Memory B cell (primary cell): ENCODE measurements at regions not wholly inside any gene's neighbourhood (a gene's known extent, or its start where the extent isn't known, plus 50 kb on each side); places are given as distances from the start of the nearest gene placed in this dataset.

Experiments
- ATAC-seq: fragments of 150-1000 bp; cut with Tn5 transposase; 2 replicates; pipeline ENCODE4 v1.10.0; 2021; ENCODE audit warnings: low read depth, mild to moderate bottlenecking, moderate library complexity
- DNase-seq, 2 donors: peaks; one replicate each; pipeline ENCODE4 v3.0.0; 2022; ENCODE audit warnings: low spot score in 2 of 2
- H3K27ac Mint-ChIP-seq: one replicate; pipeline ENCODE4 v1.8.0; 2022; ENCODE audit warnings: mild to moderate bottlenecking, moderate library complexity, mixed read lengths
- H3K27me3 Mint-ChIP-seq: one replicate; pipeline ENCODE4 v1.8.0; 2022; ENCODE audit warnings: mixed read lengths
- H3K36me3 Mint-ChIP-seq: one replicate; pipeline ENCODE4 v1.8.0; 2022; ENCODE audit warnings: mild to moderate bottlenecking, mixed read lengths
- H3K4me1 Mint-ChIP-seq: one replicate; pipeline ENCODE4 v1.8.0; 2022; ENCODE audit warnings: mixed read lengths
- H3K4me3 Mint-ChIP-seq: one replicate; pipeline ENCODE4 v1.8.0; 2022; ENCODE audit warnings: mild to moderate bottlenecking, moderate library complexity, mixed read lengths
- H3K9me3 Mint-ChIP-seq: one replicate; pipeline ENCODE4 v1.8.0; 2022; ENCODE audit warnings: mixed read lengths

DNA sequence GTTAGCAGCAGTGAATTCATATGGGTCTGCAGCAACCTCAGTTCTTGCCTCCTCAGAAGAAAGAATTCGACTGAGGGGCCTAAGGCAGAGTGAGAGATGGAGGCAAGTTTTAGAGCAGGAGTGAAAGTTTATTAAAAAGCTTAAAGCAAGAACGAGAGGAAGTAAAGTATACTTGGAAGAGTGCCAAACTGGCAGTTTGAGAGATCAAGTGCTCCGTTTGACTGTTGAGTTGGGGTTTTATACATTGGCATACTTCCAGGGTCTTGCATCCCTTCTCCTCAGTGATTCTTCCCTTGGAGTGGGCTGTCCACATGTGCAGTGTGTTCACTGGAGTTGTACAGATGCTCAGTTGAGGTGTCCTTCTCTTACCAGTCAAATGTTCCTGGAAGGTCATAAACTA is 203.6 kb downstream of the SPATA31D1 start:
- ATAC-seq (no peak), DNase-seq (no peak)
- Mint-ChIP-seq H3K36me3 (peaks cover 10% of the 10 kb centered on the region), H3K9me3 (peaks cover 7% of the 10 kb centered on the region), H3K27me3 (no peaks in the 10 kb centered on the region), H3K4me1 (peaks cover 8% of the 10 kb centered on the region), H3K27ac (no peak overlapping the region), H3K4me3 (no peak overlapping the region)

DNA sequence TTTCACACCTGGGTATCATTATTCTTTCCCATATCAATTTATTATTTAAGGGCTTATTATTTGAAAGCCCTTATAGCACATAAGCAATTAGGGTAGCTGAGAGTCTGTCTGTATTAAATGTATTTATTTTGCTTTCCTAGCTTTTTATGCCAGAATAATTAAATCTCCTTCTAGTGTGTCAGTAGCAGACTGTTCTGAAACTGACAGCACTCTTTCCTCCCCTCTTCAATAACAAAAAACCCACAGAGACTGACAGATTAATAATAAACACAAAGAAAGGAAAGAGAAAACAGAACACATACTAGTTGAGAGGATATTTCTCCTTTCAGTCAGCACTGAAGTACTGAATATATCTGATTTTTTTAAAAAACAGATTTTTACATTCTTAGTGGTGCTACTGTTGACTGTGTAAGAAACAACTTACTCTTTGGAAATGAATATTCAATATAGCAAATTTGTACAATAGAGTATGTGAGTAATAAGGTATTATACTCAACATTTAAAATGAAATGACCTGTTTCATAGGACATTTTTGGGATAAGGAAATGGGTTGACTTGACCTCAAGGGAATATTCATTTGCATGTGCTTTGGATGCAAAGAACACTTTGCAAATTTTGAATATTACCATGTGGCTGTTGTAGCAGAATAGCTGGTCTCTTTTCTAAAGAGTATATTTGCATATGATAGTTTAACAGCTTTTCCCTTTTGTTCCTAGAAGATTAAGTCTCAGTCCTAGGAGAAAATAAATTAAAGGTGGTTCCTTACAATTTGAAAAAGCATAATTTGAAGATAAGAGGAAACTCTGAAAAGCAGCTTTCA is 208.3 kb downstream of the SPATA31D1 start:
- DNase-seq (no peak), ATAC-seq (no peak)

DNA sequence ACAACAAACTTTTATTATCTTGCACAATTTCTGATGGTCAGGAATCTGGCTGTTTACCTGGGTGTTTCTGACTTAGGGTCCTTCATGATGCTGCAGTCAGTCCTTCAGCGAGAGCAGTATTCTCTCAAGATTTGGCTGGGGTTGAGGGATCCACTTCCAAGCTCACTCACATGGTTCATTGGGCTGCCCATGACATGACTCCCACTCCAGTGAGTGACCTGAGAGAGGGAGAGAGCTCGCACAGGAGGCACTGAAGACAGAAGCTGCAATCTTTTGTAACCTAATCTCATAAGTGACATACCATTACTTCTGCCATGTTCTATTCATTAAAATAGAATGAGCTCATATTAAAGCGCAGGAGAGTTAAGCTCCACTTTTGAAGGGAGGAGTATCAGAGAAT is 212.6 kb downstream of the SPATA31D1 start:
- ATAC-seq (no peak), DNase-seq (no peak)
- H3K36me3 Mint-ChIP-seq, result no peaks in the 10 kb centered on the region
- no peaks in the 10 kb centered on the region for H3K27me3 Mint-ChIP-seq
- H3K9me3 Mint-ChIP-seq, result no peaks in the 10 kb centered on the region
- no peak overlapping the region for H3K4me3 Mint-ChIP-seq
- H3K27ac Mint-ChIP-seq, result no peak overlapping the region
- peaks cover 5% of the 10 kb centered on the region for H3K4me1 Mint-ChIP-seq

More for the DNA sequence above, 208.3 kb downstream of the SPATA31D1 start:
- peaks cover 7% of the 10 kb centered on the region for H3K9me3 Mint-ChIP-seq
- H3K36me3 Mint-ChIP-seq, result peaks cover 10% of the 10 kb centered on the region
- H3K4me3 Mint-ChIP-seq, result no peak overlapping the region
- H3K4me1 Mint-ChIP-seq, result peaks cover 3% of the 10 kb centered on the region
- no peak overlapping the region for H3K27ac Mint-ChIP-seq
- no peaks in the 10 kb centered on the region for H3K27me3 Mint-ChIP-seq

DNA sequence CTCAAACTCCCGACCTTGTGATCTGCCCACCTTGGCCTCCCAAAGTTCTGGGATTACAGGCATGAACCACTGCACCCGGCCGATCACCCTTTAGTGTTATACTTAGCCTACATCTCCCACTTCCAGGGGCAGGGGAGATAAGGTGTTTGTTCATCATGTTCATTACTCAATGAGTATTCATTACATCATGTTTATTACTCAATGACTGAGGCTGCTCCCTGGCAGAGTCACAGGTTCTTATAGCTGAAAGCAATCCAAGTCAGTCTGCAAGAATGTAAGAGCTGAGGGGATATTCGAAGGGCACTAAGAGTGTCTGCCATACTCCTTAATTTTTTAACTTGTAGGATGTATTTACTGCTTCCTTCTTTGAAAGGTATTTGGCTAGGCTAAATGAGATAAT is 214.2 kb downstream of the SPATA31D1 start:
- Mint-ChIP-seq H3K9me3 (no peaks in the 10 kb centered on the region), H3K27ac (no peak overlapping the region), H3K36me3 (no peaks in the 10 kb centered on the region), H3K4me1 (peaks cover 2% of the 10 kb centered on the region), H3K27me3 (no peaks in the 10 kb centered on the region), H3K4me3 (no peak overlapping the region)
- DNase-seq (no peak), ATAC-seq (no peak)

DNA sequence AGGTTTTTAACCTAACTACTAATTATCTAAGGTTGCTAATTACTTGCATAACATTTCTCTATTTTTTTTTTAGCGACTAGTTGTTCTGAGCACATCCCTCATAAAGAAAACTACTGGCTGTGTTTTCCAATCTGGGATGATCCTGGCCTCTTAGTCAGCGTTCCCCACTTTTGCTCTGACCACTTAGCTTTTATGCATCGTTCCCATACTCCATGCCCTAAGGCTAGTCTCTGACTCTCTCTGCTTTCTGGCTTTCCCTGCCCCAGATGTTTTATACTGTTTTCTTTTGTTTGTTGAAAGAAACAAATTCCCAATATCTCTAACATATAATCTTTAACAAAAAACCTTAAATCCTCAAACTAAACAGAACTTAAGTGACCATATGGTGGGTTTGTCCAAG is 217.9 kb downstream of the SPATA31D1 start:
- no peaks in the 10 kb centered on the region for H3K27me3 Mint-ChIP-seq
- ATAC-seq (no peak), DNase-seq (no peak)
- H3K4me1 Mint-ChIP-seq, result peaks cover 8% of the 10 kb centered on the region
- peaks cover 6% of the 10 kb centered on the region for H3K36me3 Mint-ChIP-seq
- H3K27ac Mint-ChIP-seq, result no peak overlapping the region
- no peak overlapping the region for H3K4me3 Mint-ChIP-seq
- peaks cover 8% of the 10 kb centered on the region for H3K9me3 Mint-ChIP-seq

DNA sequence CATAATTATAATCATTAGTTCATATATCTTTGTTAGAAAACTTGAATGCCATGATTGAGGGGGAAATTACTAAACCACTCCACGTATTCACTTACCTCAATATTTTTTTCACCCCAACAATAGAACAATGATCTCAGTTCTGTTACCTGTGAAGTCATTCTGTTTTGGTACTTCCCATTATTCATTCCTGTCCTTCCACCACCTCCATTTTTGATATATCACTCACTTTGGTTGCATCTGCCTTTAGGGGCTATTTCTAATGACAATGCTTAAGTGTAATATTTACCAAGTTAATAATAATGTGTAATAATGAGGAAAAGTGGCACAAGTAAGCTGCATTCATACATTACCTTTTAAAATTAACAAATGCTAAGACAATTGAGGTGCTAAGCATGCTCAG is 218.4 kb downstream of the SPATA31D1 start:
- peaks cover 6% of the 10 kb centered on the region for H3K36me3 Mint-ChIP-seq
- ATAC-seq (no peak), DNase-seq (no peak)
- H3K4me3 Mint-ChIP-seq, result no peak overlapping the region
- H3K27me3 Mint-ChIP-seq, result no peaks in the 10 kb centered on the region
- H3K27ac Mint-ChIP-seq, result no peak overlapping the region
- H3K9me3 Mint-ChIP-seq, result peaks cover 8% of the 10 kb centered on the region
- H3K4me1 Mint-ChIP-seq, result peaks cover 8% of the 10 kb centered on the region

DNA sequence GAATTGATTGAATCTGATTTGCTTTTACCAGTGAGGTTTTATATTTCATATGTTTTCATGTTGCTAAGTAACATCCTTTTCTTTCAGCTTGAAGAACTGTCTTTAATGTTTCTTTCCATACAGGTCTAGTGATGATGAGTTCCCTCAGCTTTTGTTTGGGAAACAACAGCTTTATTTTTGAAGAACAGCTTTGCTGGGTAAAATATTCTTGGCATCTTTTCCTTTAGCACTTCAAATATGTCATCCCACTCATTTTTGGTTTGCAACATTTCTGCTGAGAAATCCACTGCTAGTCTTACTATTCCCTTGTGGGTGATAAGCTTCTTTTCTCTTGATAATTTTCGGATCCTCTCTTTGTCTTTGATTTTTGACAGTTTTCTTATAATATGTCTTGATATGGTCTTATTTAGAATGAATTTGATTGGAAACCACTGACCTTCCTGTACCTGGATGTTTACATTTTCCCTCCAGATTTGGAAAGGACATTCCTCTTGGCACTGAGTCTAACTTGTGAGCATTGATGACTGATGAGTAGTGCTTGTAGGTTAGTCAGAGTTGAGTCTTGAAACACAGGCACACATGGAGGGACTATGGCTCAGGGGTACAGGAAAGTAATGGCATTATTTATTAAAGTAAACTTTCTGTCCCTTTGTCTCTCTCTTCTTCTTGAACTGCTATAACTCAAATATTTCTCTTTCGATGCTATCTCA is 220.3 kb downstream of the SPATA31D1 start:
- peaks cover 8% of the 10 kb centered on the region for H3K9me3 Mint-ChIP-seq
- no peak overlapping the region for H3K27ac Mint-ChIP-seq
- DNase-seq, result no peak
- peaks cover 8% of the 10 kb centered on the region for H3K4me1 Mint-ChIP-seq
- ATAC-seq, result no peak
- H3K36me3 Mint-ChIP-seq, result peaks cover 6% of the 10 kb centered on the region
- H3K27me3 Mint-ChIP-seq, result no peaks in the 10 kb centered on the region
- no peak overlapping the region for H3K4me3 Mint-ChIP-seq

DNA sequence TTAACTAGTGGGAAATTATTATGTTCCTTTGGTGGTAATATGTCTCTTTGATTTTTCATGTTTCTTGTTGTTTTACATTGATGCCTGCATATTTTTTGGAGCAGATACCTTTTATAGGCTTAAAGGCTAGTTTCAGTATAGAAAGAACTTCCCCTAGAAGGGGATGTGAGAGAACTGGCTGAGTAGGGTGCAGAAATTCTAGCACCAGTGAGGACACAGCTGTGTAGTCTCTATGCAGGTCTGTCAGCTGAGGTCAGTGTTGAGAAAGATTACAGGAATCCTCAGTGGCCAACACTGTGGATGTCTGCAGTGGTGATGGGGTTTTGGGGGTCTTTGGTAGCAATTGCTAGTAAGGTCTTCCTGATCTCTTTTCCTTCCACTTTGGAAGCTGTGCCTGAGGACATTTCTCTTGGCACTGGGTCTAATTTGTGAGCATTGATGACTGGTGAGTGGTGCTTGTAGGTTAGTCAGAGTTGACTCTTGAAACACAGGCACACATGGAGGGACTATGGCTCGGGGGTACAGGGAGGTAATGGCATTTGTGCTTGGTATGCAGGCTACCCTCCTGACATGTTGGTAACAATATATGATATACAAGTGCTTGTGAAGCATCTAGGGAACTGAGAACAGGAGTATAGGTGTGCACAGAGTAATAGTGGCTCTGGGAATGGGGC is 221.4 kb downstream of the SPATA31D1 start:
- Mint-ChIP-seq H3K4me1 (peaks cover 8% of the 10 kb centered on the region), H3K27me3 (no peaks in the 10 kb centered on the region), H3K9me3 (peaks cover 8% of the 10 kb centered on the region), H3K27ac (no peak overlapping the region), H3K4me3 (no peak overlapping the region), H3K36me3 (peaks cover 6% of the 10 kb centered on the region)
- no peak for DNase-seq
- peak; percentile 39 for ATAC-seq

DNA sequence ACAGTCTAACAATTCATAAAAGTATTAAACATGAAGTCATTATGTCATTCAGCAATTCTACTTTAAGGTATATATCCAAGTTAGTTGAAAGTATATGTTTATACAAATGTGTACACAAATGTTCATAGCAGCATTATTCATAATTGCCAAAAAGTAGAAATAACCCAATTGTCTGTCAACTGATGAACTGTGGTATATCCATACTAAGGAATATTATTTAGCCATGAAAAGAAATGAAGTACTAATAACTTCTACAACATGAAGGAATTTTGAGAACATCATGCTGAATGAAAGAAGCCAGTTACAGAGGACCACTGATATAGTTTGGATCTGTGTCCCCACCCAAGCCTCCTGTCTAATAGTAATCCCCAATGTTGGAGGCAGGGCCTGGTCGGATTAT is 224.3 kb downstream of the SPATA31D1 start:
- H3K27me3 Mint-ChIP-seq, result peaks cover 5% of the 10 kb centered on the region
- peaks cover 9% of the 10 kb centered on the region for H3K9me3 Mint-ChIP-seq
- H3K36me3 Mint-ChIP-seq, result peaks cover 7% of the 10 kb centered on the region
- no peak overlapping the region for H3K4me3 Mint-ChIP-seq
- ATAC-seq (no peak), DNase-seq (no peak)
- H3K4me1 Mint-ChIP-seq, result peaks cover 6% of the 10 kb centered on the region
- no peak overlapping the region for H3K27ac Mint-ChIP-seq

DNA sequence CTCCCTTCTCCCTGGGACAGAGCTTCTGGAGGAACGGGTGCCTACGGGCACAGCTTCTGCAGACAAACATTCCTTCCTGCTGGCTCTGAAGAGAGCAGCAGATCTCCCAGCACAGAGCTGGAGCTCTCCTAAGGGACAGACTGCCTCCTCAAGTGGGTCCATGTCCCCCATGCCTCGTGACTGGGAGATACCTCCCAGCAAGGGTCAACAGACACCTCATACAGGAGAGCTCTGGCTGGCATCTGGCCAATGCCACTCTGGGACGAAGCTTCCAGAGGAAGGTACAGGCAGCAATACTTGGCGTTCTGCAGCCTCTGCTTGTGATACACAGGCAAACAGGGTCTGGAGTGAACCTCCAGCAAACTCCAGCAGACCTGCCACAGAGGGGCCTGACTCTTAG is 227.9 kb downstream of the SPATA31D1 start:
- Mint-ChIP-seq H3K27me3 (peaks cover 9% of the 10 kb centered on the region), H3K4me3 (no peak overlapping the region), H3K27ac (no peak overlapping the region), H3K4me1 (no peaks in the 10 kb centered on the region), H3K9me3 (peaks cover 4% of the 10 kb centered on the region), H3K36me3 (peaks cover 1% of the 10 kb centered on the region)
- DNase-seq, result no peak
- ATAC-seq, result no peak

DNA sequence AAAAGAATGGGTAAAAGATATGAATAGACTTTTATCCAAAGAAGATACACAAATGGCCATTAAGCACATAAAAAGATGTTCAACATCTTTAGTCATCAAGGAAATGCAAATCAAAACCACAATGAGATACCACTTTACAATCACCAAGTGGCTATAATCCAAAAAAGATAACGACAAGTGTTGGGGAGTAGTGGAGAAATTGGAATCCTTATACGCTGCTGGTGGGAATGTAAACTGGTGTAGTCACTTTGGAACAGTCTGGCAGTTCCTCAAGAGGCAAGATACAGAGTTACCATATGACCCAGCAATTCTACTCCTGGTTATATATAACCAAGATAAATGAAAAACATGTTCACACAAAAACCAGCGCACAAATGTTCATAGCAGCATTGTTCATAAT is 234.9 kb downstream of the SPATA31D1 start:
- H3K4me1 Mint-ChIP-seq, result no peaks in the 10 kb centered on the region
- DNase-seq, result no peak

DNA sequence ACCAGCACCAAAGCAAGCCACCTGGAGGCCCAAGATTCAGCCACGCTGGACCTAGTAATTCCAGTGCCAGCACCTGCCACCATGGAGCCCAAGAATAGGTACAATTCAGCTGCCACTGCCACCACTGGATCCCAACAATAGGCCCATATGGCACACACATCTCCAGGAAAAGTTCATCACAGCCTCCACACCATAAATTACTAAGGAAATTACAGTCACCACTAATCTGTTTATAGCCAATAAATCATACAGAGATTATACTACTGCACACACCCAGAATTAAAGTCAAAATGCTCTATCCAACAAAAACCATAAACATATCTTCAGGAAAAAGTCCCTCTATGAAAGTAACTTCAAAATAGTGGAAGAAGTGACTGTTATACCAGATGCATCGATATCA is 242.8 kb downstream of the SPATA31D1 start:
- Mint-ChIP-seq H3K4me1 (peaks cover 6% of the 10 kb centered on the region), H3K27me3 (no peaks in the 10 kb centered on the region), H3K36me3 (peaks cover 6% of the 10 kb centered on the region), H3K9me3 (peaks cover 15% of the 10 kb centered on the region), H3K27ac (no peak overlapping the region), H3K4me3 (no peak overlapping the region)
- no peak for DNase-seq
- no peak for ATAC-seq

More for the DNA sequence above, 234.9 kb downstream of the SPATA31D1 start:
- no peak for ATAC-seq
- H3K9me3 Mint-ChIP-seq, result peaks cover 2% of the 10 kb centered on the region
- H3K4me3 Mint-ChIP-seq, result no peak overlapping the region
- peaks cover 4% of the 10 kb centered on the region for H3K27me3 Mint-ChIP-seq
- H3K27ac Mint-ChIP-seq, result no peak overlapping the region
- H3K36me3 Mint-ChIP-seq, result peaks cover 2% of the 10 kb centered on the region

DNA sequence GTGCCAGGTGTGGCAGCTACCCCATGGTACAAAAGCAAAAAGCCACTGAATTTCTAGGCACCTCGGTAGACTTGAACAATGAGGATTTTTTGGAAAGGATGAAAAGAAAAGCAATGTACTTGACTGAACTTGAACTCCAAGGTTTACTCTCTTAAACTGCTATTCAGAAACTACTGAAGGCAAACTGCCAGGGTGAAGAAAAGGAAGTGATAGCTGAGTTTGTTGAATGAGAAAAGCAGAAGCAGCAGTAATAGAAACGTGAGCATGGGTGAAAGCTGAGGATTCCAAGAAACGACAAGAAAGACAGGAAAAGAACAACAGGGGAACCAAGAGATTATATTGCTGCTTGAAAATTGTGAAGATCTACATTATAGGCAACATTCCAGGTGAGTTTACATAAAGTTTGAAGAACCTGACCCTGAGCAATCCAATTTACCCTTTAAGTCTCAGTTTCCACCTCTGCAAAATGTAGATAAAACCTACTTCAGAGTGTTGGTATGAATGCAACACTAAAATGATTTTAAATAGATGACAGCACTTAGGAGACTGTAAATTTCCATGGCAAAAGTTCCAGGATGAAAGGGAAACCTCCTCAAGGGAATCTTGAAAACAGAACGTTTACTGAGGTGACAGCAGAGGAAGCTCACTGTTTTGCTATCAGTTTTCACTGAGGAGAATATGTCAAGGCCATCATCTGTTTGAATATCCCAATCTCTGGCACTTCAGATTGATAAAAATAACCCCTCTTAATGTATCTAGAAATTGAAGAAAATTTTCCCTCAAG is 245.8 kb downstream of the SPATA31D1 start:
- Mint-ChIP-seq H3K27me3 (no peaks in the 10 kb centered on the region), H3K4me3 (no peak overlapping the region), H3K9me3 (peaks cover 17% of the 10 kb centered on the region), H3K4me1 (peaks cover 6% of the 10 kb centered on the region), H3K36me3 (peaks cover 4% of the 10 kb centered on the region), H3K27ac (no peak overlapping the region)
- DNase-seq, result no peak
- peak; percentile 51 for ATAC-seq
